GM18507 (cell line): ENCODE measurements at regions not wholly inside any gene's neighbourhood (a gene's known extent, or its start where the extent isn't known, plus 50 kb on each side); places are given as distances from the start of the nearest gene placed in this dataset.
"Not testable (repeated sequence)": the region's sequence is repeated elsewhere in the genome, so short reads cannot be mapped to it uniquely, and the experiment has no call there.

Experiments
- DNase-seq: peaks from one replicate; pipeline ENCODE4 v3.0.0; 2011; ENCODE audit warnings: low read depth; ENCODE audit not compliant: insufficient read length; ENCODE audit errors: extremely low spot score
- FAIRE-seq: peaks from 2 replicates; lab custom pipeline; 2011; peaks lifted over from hg19 to GRCh38; lab: Jason Lieb, UNC

GRCh38 chr20:54941666-54942065, 466.3 kb downstream of the DOK5 start:
- DNase-seq (no peak), FAIRE-seq (no peak)

DNA sequence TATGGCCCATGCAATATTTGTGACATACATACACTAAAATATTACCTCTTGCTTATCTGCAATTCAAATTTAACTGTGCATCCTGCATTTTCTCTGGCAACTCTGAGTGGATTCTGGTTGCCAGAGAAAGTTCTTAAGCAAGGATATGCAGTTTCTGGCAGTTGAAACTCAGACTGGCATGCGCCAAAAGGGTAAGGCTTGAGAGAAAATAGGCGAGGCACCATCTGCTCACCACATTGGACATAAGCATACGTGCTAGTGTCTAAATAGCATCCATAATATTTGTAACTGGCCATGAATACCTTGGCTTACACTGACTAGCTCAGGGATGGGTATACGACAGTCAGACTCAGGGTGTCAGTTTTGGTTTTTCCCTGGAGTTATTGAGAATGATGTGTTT, 465.1 kb downstream of the DOK5 start:
- no peak for FAIRE-seq
- no peak for DNase-seq

DNA sequence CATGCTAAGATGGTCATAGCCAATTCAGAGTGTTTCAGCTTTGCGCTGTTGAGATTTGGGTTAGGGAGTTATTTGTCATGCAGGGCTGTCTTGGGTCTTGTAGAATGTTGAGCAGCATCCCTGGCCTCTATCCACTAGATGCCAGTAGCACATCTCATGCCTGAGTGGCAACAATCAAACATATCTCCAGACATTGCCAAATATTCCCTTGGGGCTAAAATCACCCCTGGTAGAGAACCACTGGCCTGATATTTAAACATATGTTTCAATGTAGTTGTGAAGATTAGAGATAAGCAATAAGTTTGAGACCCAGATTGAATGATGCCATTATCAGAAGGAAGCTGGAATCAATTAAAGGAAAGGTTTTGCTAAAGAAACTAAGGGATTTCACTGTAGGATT, 463.3 kb downstream of the DOK5 start:
- no peak for FAIRE-seq
- no peak for DNase-seq

GRCh38 chr20:54933212-54933904, 458.0 kb downstream of the DOK5 start:
- DNase-seq (no peak), FAIRE-seq (no peak)

GRCh38 chr20:54929191-54929590, 453.8 kb downstream of the DOK5 start:
- DNase-seq = no peak
- FAIRE-seq = no peak

- FAIRE-seq (no peak), DNase-seq (no peak)
Observed at GRCh38 chr20:54928564-54928963, 453.2 kb downstream of the DOK5 start.

- DNase-seq = no peak
- no peak for FAIRE-seq
Observed at GRCh38 chr20:54922636-54923035, 447.2 kb downstream of the DOK5 start.

- FAIRE-seq (no peak), DNase-seq (no peak)
Observed at GRCh38 chr20:54922096-54922495, 446.7 kb downstream of the DOK5 start.

GRCh38 chr20:54920491-54920890, 445.1 kb downstream of the DOK5 start:
- FAIRE-seq (no peak), DNase-seq (no peak)

- FAIRE-seq, DNase-seq: not testable (repeated sequence)
Observed at GRCh38 chr20:54918993-54919392, 443.6 kb downstream of the DOK5 start.

DNA sequence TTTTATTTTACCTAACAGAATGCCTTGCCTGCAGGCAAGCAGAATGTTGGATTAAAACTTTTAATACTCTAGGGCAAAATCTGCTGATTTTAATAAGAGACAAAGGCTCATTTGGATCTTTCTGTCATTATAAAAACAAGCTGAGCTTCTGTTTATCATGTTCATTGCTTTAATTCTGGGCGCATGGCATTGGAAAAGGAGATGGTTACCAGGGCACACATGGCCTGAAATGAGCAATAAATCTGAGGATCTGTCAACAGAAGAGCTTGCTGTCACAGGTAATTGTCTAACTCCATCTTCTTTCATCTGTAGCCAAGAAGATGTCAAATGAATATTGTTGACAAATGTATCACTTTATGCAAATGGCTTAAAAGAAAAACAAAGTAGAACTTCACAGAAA, 439.6 kb downstream of the DOK5 start:
- DNase-seq = no peak
- FAIRE-seq = no peak

- FAIRE-seq (no peak), DNase-seq (no peak)
Observed at GRCh38 chr20:54909702-54910101, 434.3 kb downstream of the DOK5 start.

GRCh38 chr20:54906134-54906533, 430.7 kb downstream of the DOK5 start:
- FAIRE-seq, DNase-seq: not testable (repeated sequence)

DNA sequence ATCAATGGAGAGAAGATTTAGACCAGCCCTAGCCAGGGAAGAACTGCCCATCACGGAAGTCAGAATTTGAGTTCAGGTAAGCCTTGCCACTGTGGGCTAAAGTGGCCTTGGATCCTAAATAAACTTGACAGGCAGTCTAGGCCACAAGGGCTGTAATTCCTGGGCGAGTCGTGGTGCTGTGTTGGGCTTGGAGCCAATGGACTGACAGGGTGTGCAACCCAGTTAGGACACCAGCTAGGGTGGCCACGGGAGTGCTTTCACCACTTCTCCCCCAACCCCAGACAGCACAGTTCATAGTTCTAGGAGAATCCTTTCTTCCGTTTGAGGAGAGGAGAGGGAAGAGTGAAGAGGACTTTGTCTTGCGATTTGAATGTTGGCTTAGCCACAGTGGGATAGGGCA, 422.4 kb downstream of the DOK5 start:
- no peak for DNase-seq
- no peak for FAIRE-seq

DNA sequence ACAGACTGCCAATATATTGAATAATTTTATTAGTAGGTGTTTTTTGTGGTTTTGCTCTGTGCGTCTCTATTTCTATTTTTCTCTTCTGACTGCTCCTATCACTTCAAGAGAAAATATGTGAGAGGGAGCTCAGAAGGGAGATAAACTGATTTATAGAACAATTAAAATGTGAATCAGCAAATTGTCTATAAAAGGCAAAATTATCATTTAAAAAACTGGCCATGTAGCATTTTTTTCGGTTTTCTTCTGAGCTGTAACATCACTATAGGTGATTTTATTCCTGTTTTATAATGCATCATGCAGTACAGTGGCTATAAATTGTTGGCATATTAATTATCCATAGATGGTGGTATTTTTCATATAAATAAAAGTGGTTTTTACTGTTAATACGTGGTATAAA, 416.5 kb downstream of the DOK5 start:
- no peak for DNase-seq
- FAIRE-seq = no peak

DNA sequence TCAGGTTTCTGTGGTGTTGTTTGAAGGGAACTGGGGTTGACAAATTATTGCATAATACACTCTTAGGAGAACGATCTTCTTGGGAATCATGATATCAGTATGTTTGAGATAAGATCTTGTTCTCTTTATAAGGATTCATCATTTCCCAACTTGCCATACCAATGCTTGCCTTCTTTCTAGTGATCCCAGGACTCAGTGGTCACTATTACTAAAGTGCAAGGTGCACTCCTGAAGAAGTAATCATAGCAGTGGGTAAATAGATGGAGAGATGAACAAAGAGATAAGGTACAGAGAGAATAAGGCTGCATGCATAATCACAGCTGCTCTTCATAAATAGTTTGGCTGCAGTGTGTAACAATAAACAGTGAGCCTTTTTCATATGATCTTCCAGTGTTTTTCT, 404.0 kb downstream of the DOK5 start:
- FAIRE-seq (no peak), DNase-seq (no peak)

- DNase-seq (no peak), FAIRE-seq (no peak)
Observed at GRCh38 chr20:54875307-54875706, 399.9 kb downstream of the DOK5 start.

GRCh38 chr20:54874718-54875117, 399.3 kb downstream of the DOK5 start:
- DNase-seq (no peak), FAIRE-seq (no peak)

- FAIRE-seq = no peak
- DNase-seq = no peak
Observed at GRCh38 chr20:54872440-54872839, 397.0 kb downstream of the DOK5 start.

GRCh38 chr20:54869765-54870164, 394.4 kb downstream of the DOK5 start:
- DNase-seq = no peak
- FAIRE-seq = no peak

DNA sequence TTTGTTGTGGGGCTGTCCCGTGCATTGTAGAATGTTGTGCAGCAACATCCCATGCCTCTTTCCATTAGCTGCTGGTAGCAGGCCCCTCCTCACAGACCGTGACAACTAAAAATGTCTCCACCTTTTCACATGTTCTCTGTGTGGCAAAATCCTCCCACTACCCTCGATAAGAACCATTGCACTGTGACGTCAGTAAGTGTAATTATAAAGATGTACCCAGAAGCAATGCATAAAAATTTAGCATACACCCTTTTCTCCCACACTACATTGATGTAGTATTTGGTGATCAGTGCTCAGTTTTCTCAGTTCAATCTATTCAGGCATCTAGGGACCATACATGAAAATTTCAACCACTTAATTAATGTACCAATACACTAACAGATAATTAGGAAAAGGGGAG, 389.9 kb downstream of the DOK5 start:
- FAIRE-seq (no peak), DNase-seq (no peak)

DNA sequence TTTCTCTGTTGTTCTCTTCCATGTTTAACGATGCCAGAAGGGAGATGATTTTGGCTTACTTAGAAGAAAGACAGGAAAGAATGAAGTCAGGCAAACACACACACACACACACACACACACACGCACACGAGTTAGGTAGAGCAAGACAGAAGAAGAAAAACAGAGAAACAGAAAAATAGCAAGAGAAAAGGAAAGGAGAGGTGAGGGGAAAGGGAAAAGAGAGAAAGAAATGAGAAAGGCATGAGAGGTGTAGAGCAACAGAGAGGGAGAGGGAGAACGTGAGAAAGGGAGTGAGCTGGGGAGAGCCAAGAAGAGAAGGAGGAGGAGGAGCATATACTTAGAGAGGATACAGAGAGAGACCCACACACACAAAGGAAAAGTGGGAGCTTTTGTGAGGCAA, 385.3 kb downstream of the DOK5 start:
- DNase-seq (no peak), FAIRE-seq (no peak)
